Caco-2 (cell line): ENCODE measurements at regions not wholly inside any gene's neighbourhood (a gene's known extent, or its start where the extent isn't known, plus 50 kb on each side); places are given as distances from the start of the nearest gene placed in this dataset.

Experiments
- BruUV-seq: library from RNA; stranded (reverse); fragments of 400-500 nt; replicated peaks from 2 replicates; lab custom pipeline; 2021; lab: Mats Ljungman, UMichigan
- CTCF ChIA-PET: fragments of 300-600 bp; sonication (Branson Sonifier 250); formaldehyde crosslinking; loops from one replicate; lab custom pipeline; 2022; ENCODE audit warnings: antibody characterized with exemption; lab: Charles Lee
- POLR2A ChIA-PET: fragments of 300-600 bp; sonication (Branson Sonifier 250); formaldehyde crosslinking; loops from one replicate; lab custom pipeline; 2022; ENCODE audit warnings: antibody characterized with exemption; lab: Charles Lee
- DNase-seq, 2 experiments: peaks; one replicate each; pipeline versions ENCODE4 v3.0.0 to v3.0.0-alpha.2; 2020 to 2022
- H3K27me3 ChIP-seq: replicated peaks from 2 replicates; pipeline ENCODE4 v1.6.0; 2011; ENCODE audit warnings: low read length; ENCODE audit not compliant: control insufficient read depth, insufficient read depth
- H3K36me3 ChIP-seq: 2 replicates; pipeline ENCODE4 v1.5.1; 2011; ENCODE audit warnings: low read length; ENCODE audit not compliant: control insufficient read depth, insufficient read depth
- H3K4me1 ChIP-seq: fragments of 250-450 bp; sonication (Bioruptor Pico); 2 replicates; pipeline ENCODE4 v1.5.1; 2020; ENCODE audit warnings: mild to moderate bottlenecking
- H3K4me3 ChIP-seq: 2 replicates; pipeline ENCODE4 v1.5.1; 2011; ENCODE audit warnings: low read depth, mild to moderate bottlenecking, control low read depth, low read length
- H3K9me3 ChIP-seq: fragments of 250-450 bp; sonication (Bioruptor Pico); 2 replicates; pipeline ENCODE4 v1.5.1; 2020; ENCODE audit warnings: mild to moderate bottlenecking, moderate library complexity
- H3K27ac Mint-ChIP-seq: one replicate; pipeline ENCODE4 v1.8.0; 2022; ENCODE audit warnings: mixed read lengths; ENCODE audit not compliant: unreplicated experiment
- H3K27me3 Mint-ChIP-seq: one replicate; pipeline ENCODE4 v1.8.0; 2022; ENCODE audit warnings: mixed read lengths; ENCODE audit not compliant: insufficient read depth, unreplicated experiment
- H3K36me3 Mint-ChIP-seq: one replicate; pipeline ENCODE4 v1.8.0; 2022; ENCODE audit warnings: mild to moderate bottlenecking, mixed read lengths; ENCODE audit not compliant: insufficient read depth, unreplicated experiment
- H3K4me1 Mint-ChIP-seq: one replicate; pipeline ENCODE4 v1.8.0; 2022; ENCODE audit warnings: low read depth, mixed read lengths; ENCODE audit not compliant: unreplicated experiment
- H3K4me3 Mint-ChIP-seq: one replicate; pipeline ENCODE4 v1.8.0; 2022; ENCODE audit warnings: mild to moderate bottlenecking, moderate library complexity, mixed read lengths; ENCODE audit not compliant: unreplicated experiment
- H3K9me3 Mint-ChIP-seq: one replicate; pipeline ENCODE4 v1.8.0; 2022; ENCODE audit warnings: mixed read lengths; ENCODE audit not compliant: unreplicated experiment
- CTCF ChIP-seq, 2 experiments: fragments of 200-600 bp in 1 of 2; IDR thresholded peaks; 1 replicate in 1 of 2; 2 replicates in 1 of 2; pipeline versions ENCODE4 v1.5.1 to v1.8.0; 2011 to 2022; ENCODE audit warnings: antibody characterized with exemption in 1 of 2, control low read depth in 1 of 2, inconsistent platforms in 1 of 2, low read depth in 1 of 2, low read length in 1 of 2, mild to moderate bottlenecking in 1 of 2, moderate library complexity in 1 of 2; ENCODE audit not compliant: insufficient read depth in 1 of 2, severe bottlenecking in 1 of 2, unreplicated experiment in 1 of 2
- intact Hi-C: fragments of 100-400 bp; cut with micrococcal nuclease; formaldehyde crosslinking; loops from one replicate; pipeline ENCODE4 v1.10.0; 2022; ENCODE audit not compliant: unreplicated experiment

- Mint-ChIP-seq H3K4me3 (no peak overlapping the region), H3K27me3 (peaks cover 4% of the 10 kb centered on the region), H3K4me1 (no peaks in the 10 kb centered on the region), H3K27ac (no peak overlapping the region), H3K36me3 (no peaks in the 10 kb centered on the region), H3K9me3 (no peaks in the 10 kb centered on the region)
- ChIA-PET POLR2A (no interaction called here), CTCF (no interaction called here)
- no peak for TF ChIP-seq CTCF (IDR thresholded peaks at IDR 0.05; ENCODE audit: insufficient read depth in 1 of 2, low read depth in 1 of 2, low read length in 1 of 2, severe bottlenecking in 1 of 2, unreplicated experiment in 1 of 2)
- Histone ChIP-seq H3K36me3 (no peaks in the 10 kb centered on the region), H3K27me3 (no peaks in the 10 kb centered on the region), H3K9me3 (no peaks in the 10 kb centered on the region), H3K4me1 (no peaks in the 10 kb centered on the region), H3K4me3 (no peak overlapping the region)
- intact Hi-C loops = no loop called here
- DNase-seq = no peak
- no TSS peak for BruUV-seq
These were observed 461.1 kb upstream of the GOT2 start for GRCh38 chr16:59195242-59195641.

DNA sequence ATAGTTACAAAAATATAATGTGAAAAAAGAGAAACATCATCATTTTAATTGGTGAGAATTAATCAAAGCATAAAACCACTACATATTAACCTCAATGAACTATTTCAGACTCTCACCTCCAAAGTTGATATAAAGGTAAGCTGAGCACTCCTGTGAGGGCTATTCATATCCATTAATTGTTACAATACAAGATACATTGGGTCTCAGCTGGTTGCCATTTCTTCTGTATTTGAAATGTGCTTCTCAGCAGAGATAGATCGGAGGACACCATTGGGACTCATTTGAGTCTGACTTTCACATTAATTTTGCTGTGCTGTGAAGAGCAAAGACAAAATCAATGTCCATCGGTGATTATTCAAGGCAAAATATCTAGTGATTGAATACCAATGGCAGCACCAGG lies 459.5 kb upstream of the GOT2 start:
- no peak overlapping the region for H3K4me3 Mint-ChIP-seq
- H3K9me3 Mint-ChIP-seq = no peaks in the 10 kb centered on the region
- H3K36me3 Mint-ChIP-seq = no peaks in the 10 kb centered on the region
- ChIA-PET POLR2A (no interaction called here), CTCF (no interaction called here)
- no peak for DNase-seq
- intact Hi-C loops = no loop called here
- no peak for TF ChIP-seq CTCF (IDR thresholded peaks at IDR 0.05; ENCODE audit: insufficient read depth in 1 of 2, low read depth in 1 of 2, low read length in 1 of 2, severe bottlenecking in 1 of 2, unreplicated experiment in 1 of 2)
- Histone ChIP-seq H3K36me3 (no peaks in the 10 kb centered on the region), H3K4me1 (no peaks in the 10 kb centered on the region), H3K27me3 (no peaks in the 10 kb centered on the region), H3K9me3 (no peaks in the 10 kb centered on the region), H3K4me3 (no peak overlapping the region)
- peaks cover 3% of the 10 kb centered on the region for H3K27me3 Mint-ChIP-seq
- BruUV-seq = no TSS peak
- H3K4me1 Mint-ChIP-seq = no peaks in the 10 kb centered on the region
- no peak overlapping the region for H3K27ac Mint-ChIP-seq

GRCh38 chr16:59192551-59193199 lies 458.6 kb upstream of the GOT2 start:
- intact Hi-C loops = no loop called here
- Histone ChIP-seq H3K4me1 (no peaks in the 10 kb centered on the region), H3K4me3 (no peak overlapping the region), H3K27me3 (no peaks in the 10 kb centered on the region), H3K9me3 (no peaks in the 10 kb centered on the region), H3K36me3 (no peaks in the 10 kb centered on the region)
- POLR2A ChIA-PET = no interaction called here
- BruUV-seq = no TSS peak
- no peaks in the 10 kb centered on the region for H3K36me3 Mint-ChIP-seq
- no peak overlapping the region for H3K4me3 Mint-ChIP-seq
- H3K27ac Mint-ChIP-seq = no peak overlapping the region
- peak in 1 of 2 experiments; percentile 50 for DNase-seq
- CTCF ChIA-PET = no interaction called here
- H3K4me1 Mint-ChIP-seq = no peaks in the 10 kb centered on the region
- peak; percentile 49 to 55 for TF ChIP-seq CTCF (IDR thresholded peaks at IDR 0.05; ENCODE audit: insufficient read depth in 1 of 2, low read depth in 1 of 2, low read length in 1 of 2, severe bottlenecking in 1 of 2, unreplicated experiment in 1 of 2)
- no peaks in the 10 kb centered on the region for H3K9me3 Mint-ChIP-seq
- peaks cover 6% of the 10 kb centered on the region for H3K27me3 Mint-ChIP-seq
